IMR-90 (cell line): ENCODE measurements at regions not wholly inside any gene's neighbourhood (a gene's known extent, or its start where the extent isn't known, plus 50 kb on each side); places are given as distances from the start of the nearest gene placed in this dataset.
A peak's percentile ranks its signal among the peaks of the same experiment; 100 is the strongest.

Source experiments
- ATAC-seq: fragments of 200-7000 bp; cut with Tn5 transposase; 2 replicates; pipeline ENCODE4 v1.9.1; 2020; ENCODE audit warnings: low read depth, mild to moderate bottlenecking, moderate library complexity
- BruUV-seq: library from RNA; stranded (reverse); fragments of 400-500 nt; replicated peaks from 2 replicates; lab custom pipeline; 2021; lab: Mats Ljungman, UMichigan
- CTCF ChIA-PET: fragments of 300-600 bp; formaldehyde crosslinking; extraction: SDS; loops from one replicate; lab custom pipeline; 2021; ENCODE audit warnings: antibody characterized with exemption; lab: Yijun Ruan, JAX
- POLR2A ChIA-PET: fragments of 300-600 bp; sonication (Branson Sonifier 250); formaldehyde crosslinking; loops from one replicate; lab custom pipeline; 2022; ENCODE audit warnings: antibody characterized with exemption; ENCODE audit not compliant: unreplicated experiment; lab: Charles Lee
- DNase-seq: peaks from one replicate; pipeline ENCODE4 v3.0.0; 2013
- H2AFZ ChIP-seq: replicated peaks from 2 replicates; pipeline ENCODE3; 2013; ENCODE audit warnings: low read length, mild to moderate bottlenecking; ENCODE audit not compliant: poor library complexity
- H2AK5ac ChIP-seq: 2 replicates; pipeline ENCODE4 v1.6.1; 2013; ENCODE audit warnings: low read depth, low read length, inconsistent platforms
- H2AK9ac ChIP-seq: replicated peaks from 2 replicates; pipeline ENCODE3; 2013; ENCODE audit warnings: mild to moderate bottlenecking, low read depth, low read length, moderate library complexity; ENCODE audit not compliant: poor library complexity
- H2BK120ac ChIP-seq: 2 replicates; pipeline ENCODE4 v1.6.1; 2013; ENCODE audit warnings: low read depth, low read length, inconsistent platforms
- H2BK15ac ChIP-seq: 3 replicates; pipeline ENCODE4 v1.6.1; 2013; ENCODE audit warnings: low read depth, low read length, inconsistent platforms
- H2BK20ac ChIP-seq: 2 replicates; pipeline ENCODE4 v1.6.1; 2013; ENCODE audit warnings: low read depth, mild to moderate bottlenecking, inconsistent platforms, low read length, moderate library complexity
- H2BK5ac ChIP-seq: 2 replicates; pipeline ENCODE4 v1.6.1; 2013; ENCODE audit warnings: mild to moderate bottlenecking, low read depth, low read length, inconsistent platforms; ENCODE audit not compliant: poor library complexity, severe bottlenecking
- H3K14ac ChIP-seq: replicated peaks from 2 replicates; pipeline ENCODE4 v1.6.1; 2013; ENCODE audit warnings: low read depth, low read length, inconsistent platforms
- H3K18ac ChIP-seq: 2 replicates; pipeline ENCODE4 v1.6.1; 2013; ENCODE audit warnings: low read depth, low read length, control low read depth
- H3K23ac ChIP-seq: 2 replicates; pipeline ENCODE4 v1.6.1; 2013; ENCODE audit warnings: low read depth, low read length, inconsistent platforms
- H3K27ac ChIP-seq: 2 replicates; pipeline ENCODE4 v1.5.1; 2013; ENCODE audit warnings: mild to moderate bottlenecking, control low read depth, low read length; ENCODE audit not compliant: insufficient read depth
- H3K27me3 ChIP-seq: 2 replicates; pipeline ENCODE4 v1.6.1; 2013; ENCODE audit warnings: low read length; ENCODE audit not compliant: control insufficient read depth, insufficient read depth
- H3K36me3 ChIP-seq: 2 replicates; pipeline ENCODE4 v1.6.1; 2013; ENCODE audit warnings: low read length, mixed read lengths; ENCODE audit not compliant: control insufficient read depth, insufficient read depth
- H3K4ac ChIP-seq: 2 replicates; pipeline ENCODE4 v1.6.1; 2013; ENCODE audit warnings: low read depth, low read length, inconsistent platforms
- H3K4me1 ChIP-seq: 2 replicates; pipeline ENCODE4 v1.6.1; 2013; ENCODE audit warnings: low read length, mixed read lengths; ENCODE audit not compliant: control insufficient read depth, insufficient read depth
- H3K4me2 ChIP-seq: 2 replicates; pipeline ENCODE4 v1.6.1; 2013; ENCODE audit warnings: low read depth, mild to moderate bottlenecking, control low read depth, low read length, moderate library complexity
- H3K4me3 ChIP-seq: 2 replicates; pipeline ENCODE4 v1.5.1; 2013; ENCODE audit warnings: low read depth, mild to moderate bottlenecking, control low read depth, low read length, moderate library complexity; ENCODE audit not compliant: insufficient read depth
- H3K56ac ChIP-seq: 2 replicates; pipeline ENCODE4 v1.6.1; 2013; ENCODE audit warnings: low read length, inconsistent platforms; ENCODE audit not compliant: insufficient read depth; ENCODE audit errors: extremely low read depth
- H3K79me1 ChIP-seq, 2 experiments: 2 replicates each; pipeline ENCODE4 v1.6.1; 2013; ENCODE audit warnings: low read length in 2 of 2, inconsistent platforms in 1 of 2, low read depth in 1 of 2
- H3K9ac ChIP-seq: 2 replicates; pipeline ENCODE4 v1.6.1; 2013; ENCODE audit warnings: low read depth, low read length, control low read depth
- H3K9me1 ChIP-seq: 2 replicates; pipeline ENCODE4 v1.6.1; 2013; ENCODE audit warnings: low read length, inconsistent platforms; ENCODE audit not compliant: insufficient read depth
- H3K9me3 ChIP-seq: 2 replicates; pipeline ENCODE4 v1.6.1; 2013; ENCODE audit warnings: low read length; ENCODE audit not compliant: control insufficient read depth, insufficient read depth
- H4K20me1 ChIP-seq: 2 replicates; pipeline ENCODE4 v1.6.1; 2013; ENCODE audit warnings: low read length, inconsistent platforms; ENCODE audit not compliant: insufficient read depth
- H4K5ac ChIP-seq: 2 replicates; pipeline ENCODE4 v1.6.1; 2013; ENCODE audit warnings: mild to moderate bottlenecking, low read depth, low read length, control low read depth
- H4K8ac ChIP-seq, 2 experiments: 2 replicates each; pipeline ENCODE4 v1.6.1; 2013; ENCODE audit warnings: low read depth in 2 of 2, low read length in 2 of 2, control low read depth in 1 of 2, inconsistent platforms in 1 of 2
- H4K91ac ChIP-seq: 2 replicates; pipeline ENCODE4 v1.6.1; 2013; ENCODE audit warnings: low read depth, low read length, inconsistent platforms; ENCODE audit not compliant: insufficient read depth
- ELK1 ChIP-seq: fragments of 150-350 bp; IDR thresholded peaks from 2 replicates; pipeline ENCODE4 v1.6.1; 2016; ENCODE audit warnings: low read depth, mild to moderate bottlenecking, low read length, moderate library complexity, borderline replicate concordance
- MAFK ChIP-seq: IDR thresholded peaks from 2 replicates; pipeline ENCODE4 v1.6.1; 2012; ENCODE audit warnings: low read depth, low read length, improper control_type of control experiment
- MAZ ChIP-seq: IDR thresholded peaks from 2 replicates; pipeline ENCODE4 v1.6.1; 2012; ENCODE audit warnings: low read depth, mild to moderate bottlenecking, low read length, improper control_type of control experiment, moderate library complexity, borderline replicate concordance
- MXI1 ChIP-seq: IDR thresholded peaks from 2 replicates; pipeline ENCODE4 v1.6.1; 2012; ENCODE audit warnings: low read depth, mild to moderate bottlenecking, low read length, moderate library complexity, borderline replicate concordance
- RCOR1 ChIP-seq: IDR thresholded peaks from 2 replicates; pipeline ENCODE4 v1.6.1; 2012; ENCODE audit warnings: mild to moderate bottlenecking, low read length, improper control_type of control experiment; ENCODE audit not compliant: insufficient replicate concordance
- RFX5 ChIP-seq: IDR thresholded peaks from 2 replicates; pipeline ENCODE4 v1.8.0; 2012; ENCODE audit warnings: low read depth, mild to moderate bottlenecking, low read length, moderate library complexity
- SMC3 ChIP-seq: fragments of 150-350 bp; IDR thresholded peaks from 2 replicates; pipeline ENCODE4 v1.6.1; 2016; ENCODE audit warnings: low read depth, mild to moderate bottlenecking, antibody characterized with exemption, low read length, moderate library complexity
- WGBS, 2 experiments: methylation state at CpG; one replicate each; pipeline versions ENCODE4 v1.1.5 to v1.1.7; 2013; ENCODE audit warnings: missing lambda C conversion rate in 2 of 2; ENCODE audit not compliant: insufficient read length in 1 of 2; ENCODE audit errors: extremely low coverage in 2 of 2; 5-methylcytosine and 5-hydroxymethylcytosine counted together
- dilution Hi-C: fragments of 300-500 bp; cut with HindIII; formaldehyde crosslinking; loops from one replicate; pipeline ENCODE4 v1.14.3; 2018; ENCODE audit warnings: low sequenced_read_pairs; ENCODE audit not compliant: unreplicated experiment
- in situ Hi-C: fragments of 300-500 bp; cut with MboI; formaldehyde crosslinking; loops from 3 replicates; pipeline ENCODE4 v1.14.3; 2019; ENCODE audit warnings: low sequenced_read_pairs, inconsistent platforms, mixed read lengths
- intact Hi-C: fragments of 100-400 bp; cut with micrococcal nuclease; formaldehyde crosslinking; loops from 2 replicates; pipeline ENCODE4 v1.10.0; 2022
- TF ChIP-seq, protein P1 (sequence below): conservative IDR thresholded peaks from 2 replicates; pipeline ENCODE4 v1.5.1; 2012; ENCODE audit warnings: mild to moderate bottlenecking, low read depth, low read length, improper control_type of control experiment

GRCh38 chr12:69026336-69026735, 93.4 kb upstream of the CPM start:
- POLR2A ChIA-PET, result no interaction called here
- no peaks in the 10 kb centered on the region for H3K79me1 ChIP-seq
- in situ Hi-C loops, result no loop called here

More at GRCh38 chr12:69026336-69026735, 93.4 kb upstream of the CPM start:
- H3K36me3 ChIP-seq, result no peaks in the 10 kb centered on the region
- H2BK20ac ChIP-seq, result 0 out of 2 replicates have a peak overlapping the region, but pooled peaks have one; percentile 8
- H3K27ac ChIP-seq, result no peak overlapping the region
- H2BK120ac ChIP-seq, result peak overlapping the region; percentile 27; the same call in 1 of the 2 replicates
- ATAC-seq (no peak), DNase-seq (no peak)
- H3K9me1 ChIP-seq, result peaks cover 7% of the 10 kb centered on the region
- H3K14ac ChIP-seq, result no peak overlapping the region
- TF ChIP-seq SMC3, result no peak
- TF ChIP-seq, protein P1, sequence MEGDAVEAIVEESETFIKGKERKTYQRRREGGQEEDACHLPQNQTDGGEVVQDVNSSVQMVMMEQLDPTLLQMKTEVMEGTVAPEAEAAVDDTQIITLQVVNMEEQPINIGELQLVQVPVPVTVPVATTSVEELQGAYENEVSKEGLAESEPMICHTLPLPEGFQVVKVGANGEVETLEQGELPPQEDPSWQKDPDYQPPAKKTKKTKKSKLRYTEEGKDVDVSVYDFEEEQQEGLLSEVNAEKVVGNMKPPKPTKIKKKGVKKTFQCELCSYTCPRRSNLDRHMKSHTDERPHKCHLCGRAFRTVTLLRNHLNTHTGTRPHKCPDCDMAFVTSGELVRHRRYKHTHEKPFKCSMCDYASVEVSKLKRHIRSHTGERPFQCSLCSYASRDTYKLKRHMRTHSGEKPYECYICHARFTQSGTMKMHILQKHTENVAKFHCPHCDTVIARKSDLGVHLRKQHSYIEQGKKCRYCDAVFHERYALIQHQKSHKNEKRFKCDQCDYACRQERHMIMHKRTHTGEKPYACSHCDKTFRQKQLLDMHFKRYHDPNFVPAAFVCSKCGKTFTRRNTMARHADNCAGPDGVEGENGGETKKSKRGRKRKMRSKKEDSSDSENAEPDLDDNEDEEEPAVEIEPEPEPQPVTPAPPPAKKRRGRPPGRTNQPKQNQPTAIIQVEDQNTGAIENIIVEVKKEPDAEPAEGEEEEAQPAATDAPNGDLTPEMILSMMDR, result no peak
- TF ChIP-seq RCOR1, result no peak
- no peak for TF ChIP-seq MXI1
- TF ChIP-seq RFX5, result no peak
- TF ChIP-seq MAFK, result no peak
- no peak for TF ChIP-seq ELK1
- TF ChIP-seq MAZ, result no peak
- CTCF ChIA-PET, result no interaction called here
- H4K8ac ChIP-seq, result no peak overlapping the region
- H4K91ac ChIP-seq, result no peak overlapping the region
- no peak overlapping the region for H2AK9ac ChIP-seq
- H3K23ac ChIP-seq, result no peak overlapping the region
- H3K4me2 ChIP-seq, result no peak overlapping the region
- no peak overlapping the region for H3K56ac ChIP-seq
- H4K20me1 ChIP-seq, result no peaks in the 10 kb centered on the region
- no peak overlapping the region for H2BK15ac ChIP-seq
- H4K5ac ChIP-seq, result no peak overlapping the region
- no peak overlapping the region for H2BK5ac ChIP-seq
- no peak overlapping the region for H3K9ac ChIP-seq
- no peak overlapping the region for H2AFZ ChIP-seq
- dilution Hi-C loops (no loop called here), intact Hi-C loops (no loop called here)
- no peaks in the 10 kb centered on the region for H3K27me3 ChIP-seq
- H3K18ac ChIP-seq, result no peak overlapping the region
- no peak overlapping the region for H3K4me3 ChIP-seq
- H3K4me1 ChIP-seq, result no peaks in the 10 kb centered on the region
- no TSS peak for BruUV-seq
- H3K9me3 ChIP-seq, result no peaks in the 10 kb centered on the region
- H3K4ac ChIP-seq, result no peak overlapping the region
- no CpG with 5 or more reads among the region's 1 CpG for WGBS, 2 experiments
- H2AK5ac ChIP-seq, result peak overlapping the region; percentile 15; the same call in 1 of the 2 replicates
